GM23338 (cell line): ENCODE measurements at regions not wholly inside any gene's neighbourhood (a gene's known extent, or its start where the extent isn't known, plus 50 kb on each side); places are given as distances from the start of the nearest gene placed in this dataset.

Experiments
- ATAC-seq: fragments of 200-7000 bp; cut with Tn5 transposase; 3 replicates; pipeline ENCODE4 v1.9.1; 2020
- DNase-seq: peaks from one replicate; pipeline ENCODE4 v3.0.0-alpha.2; 2015; ENCODE audit warnings: low spot score
- H2AFZ ChIP-seq: fragments of 200-600 bp; sonication (generic); 2 replicates; pipeline ENCODE4 v1.8.0; 2016; ENCODE audit warnings: antibody characterized with exemption, mild to moderate bottlenecking, moderate library complexity
- H3F3A ChIP-seq: fragments of 200-600 bp; sonication (generic); replicated peaks from 2 replicates; pipeline ENCODE4 v1.8.0; 2017; ENCODE audit warnings: antibody characterized with exemption, mixed run types, low read depth
- H3K27ac ChIP-seq: fragments of 200-600 bp; sonication (generic); 2 replicates; pipeline ENCODE4 v1.6.1; 2016; ENCODE audit warnings: low read depth
- H3K27me3 ChIP-seq: fragments of 200-600 bp; sonication (generic); 2 replicates; pipeline ENCODE4 v1.8.0; 2016; ENCODE audit warnings: mild to moderate bottlenecking, mixed run types, moderate library complexity; ENCODE audit not compliant: insufficient read depth
- H3K36me3 ChIP-seq: fragments of 200-600 bp; sonication (generic); 2 replicates; pipeline ENCODE4 v1.8.0; 2016; ENCODE audit warnings: mild to moderate bottlenecking; ENCODE audit not compliant: insufficient read depth
- H3K4me1 ChIP-seq: fragments of 200-600 bp; sonication (generic); 2 replicates; pipeline ENCODE4 v1.8.0; 2016; ENCODE audit warnings: mild to moderate bottlenecking, moderate library complexity; ENCODE audit not compliant: insufficient read depth
- H3K4me2 ChIP-seq: fragments of 200-600 bp; sonication (generic); 2 replicates; pipeline ENCODE4 v1.7.1; 2017; ENCODE audit warnings: mixed run types
- H3K4me3 ChIP-seq: fragments of 200-600 bp; sonication (generic); 2 replicates; pipeline ENCODE4 v1.6.1; 2016; ENCODE audit warnings: mixed run types
- H3K79me2 ChIP-seq: fragments of 200-600 bp; sonication (generic); replicated peaks from 2 replicates; pipeline ENCODE4 v1.8.0; 2017; ENCODE audit warnings: mild to moderate bottlenecking; ENCODE audit not compliant: insufficient read depth
- H3K9me2 ChIP-seq: fragments of 200-600 bp; sonication (generic); 2 replicates; pipeline ENCODE4 v1.8.0; 2017; ENCODE audit not compliant: insufficient read depth
- H4K20me1 ChIP-seq: fragments of 200-600 bp; sonication (generic); replicated peaks from 2 replicates; pipeline ENCODE4 v1.8.0; 2017; ENCODE audit warnings: mild to moderate bottlenecking; ENCODE audit not compliant: insufficient read depth
- H3K27ac Mint-ChIP-seq: 2 replicates; pipeline ENCODE4 v1.8.0; 2020; ENCODE audit warnings: inconsistent platforms, mild to moderate bottlenecking, moderate library complexity, mixed read lengths
- H3K27me3 Mint-ChIP-seq: 3 replicates; pipeline ENCODE4 v1.8.0; 2022; ENCODE audit warnings: low read depth, mild to moderate bottlenecking, moderate library complexity, mixed read lengths, inconsistent platforms; ENCODE audit not compliant: insufficient read depth, poor library complexity
- H3K36me3 Mint-ChIP-seq: 3 replicates; pipeline ENCODE4 v1.8.0; 2021; ENCODE audit warnings: low read depth, mild to moderate bottlenecking, inconsistent platforms, moderate library complexity, mixed read lengths
- H3K4me1 Mint-ChIP-seq: 3 replicates; pipeline ENCODE4 v1.8.0; 2020; ENCODE audit warnings: mild to moderate bottlenecking, inconsistent platforms, mixed read lengths
- H3K4me3 Mint-ChIP-seq: 3 replicates; pipeline ENCODE4 v1.8.0; 2021; ENCODE audit warnings: moderate library complexity, mild to moderate bottlenecking, inconsistent platforms, mixed read lengths
- H3K9me3 Mint-ChIP-seq: 3 replicates; pipeline ENCODE4 v1.8.0; 2020; ENCODE audit warnings: moderate library complexity, mild to moderate bottlenecking, inconsistent platforms, mixed read lengths
- CREB1 ChIP-seq: fragments of 250-450 bp; sonication (Bioruptor Pico); IDR thresholded peaks from 2 replicates; pipeline ENCODE4 v1.5.0; 2020; ENCODE audit warnings: low read depth, mild to moderate bottlenecking, moderate library complexity
- CTCF ChIP-seq, 2 experiments: fragments of 200-600 bp in 1 of 2; sonication (generic) in 1 of 2; conservative IDR thresholded peaks; 2 replicates each; pipeline versions ENCODE4 v1.5.1 to v1.6.1; 2016 to 2017; ENCODE audit warnings: antibody characterized with exemption in 2 of 2, low read depth in 2 of 2, mild to moderate bottlenecking in 2 of 2, moderate library complexity in 1 of 2
- ETS1 ChIP-seq: IDR thresholded peaks from 2 replicates; pipeline ENCODE4 v1.6.1; 2016; ENCODE audit warnings: antibody characterized with exemption
- EZH2 ChIP-seq: fragments of 200-600 bp; sonication (generic); IDR thresholded peaks from one replicate; pipeline ENCODE4 v1.8.0; 2017; ENCODE audit warnings: antibody characterized with exemption, mild to moderate bottlenecking, low read depth; ENCODE audit not compliant: unreplicated experiment
- EZH2phosphoT487 ChIP-seq: fragments of 200-600 bp; sonication (generic); IDR thresholded peaks from one replicate; pipeline ENCODE4 v1.8.1; 2018; ENCODE audit warnings: antibody characterized with exemption; ENCODE audit not compliant: unreplicated experiment
- JUNB ChIP-seq: IDR thresholded peaks from one replicate; pipeline ENCODE4 v1.6.1; 2016; ENCODE audit warnings: antibody characterized with exemption; ENCODE audit not compliant: unreplicated experiment
- POLR2AphosphoS5 ChIP-seq: IDR thresholded peaks from 2 replicates; pipeline ENCODE4 v1.6.1; 2016; ENCODE audit warnings: antibody characterized with exemption, low read depth
- REST ChIP-seq: IDR thresholded peaks from one replicate; pipeline ENCODE4 v1.6.1; 2018; ENCODE audit warnings: antibody characterized with exemption; ENCODE audit not compliant: unreplicated experiment
- STAT1 ChIP-seq: IDR thresholded peaks from one replicate; pipeline ENCODE4 v1.6.1; 2016; ENCODE audit warnings: antibody characterized with exemption; ENCODE audit not compliant: unreplicated experiment
- ZNF331 ChIP-seq: fragments of 250-450 bp; sonication (Bioruptor Pico); IDR thresholded peaks from 2 replicates; pipeline ENCODE4 v1.5.0; 2020; ENCODE audit warnings: low read depth, mild to moderate bottlenecking, moderate library complexity
- ZNF462 ChIP-seq: fragments of 250-450 bp; sonication (Bioruptor Pico); IDR thresholded peaks from 2 replicates; pipeline ENCODE4 v1.5.0; 2020; ENCODE audit warnings: mild to moderate bottlenecking, moderate library complexity

- TF ChIP-seq ETS1, result no peak
- no peak for TF ChIP-seq STAT1
- TF ChIP-seq POLR2AphosphoS5, result no peak
- no peak for TF ChIP-seq ZNF331 (CRISPR knock-in tag)
- no peak for TF ChIP-seq CTCF (conservative IDR thresholded peaks at IDR 0.05; ENCODE audit: low read depth in 2 of 2)
- no peak for TF ChIP-seq REST
- TF ChIP-seq EZH2, result no peak
- no peak for TF ChIP-seq EZH2phosphoT487
- TF ChIP-seq ZNF462 (CRISPR knock-in tag), result no peak
- no peak for TF ChIP-seq JUNB
- no peak for TF ChIP-seq CREB1 (CRISPR knock-in tag)
- Histone ChIP-seq H3K79me2 (no peaks in the 10 kb centered on the region), H4K20me1 (no peaks in the 10 kb centered on the region), H3K4me3 (no peak overlapping the region), H3K9me2 (no peaks in the 10 kb centered on the region), H3K27ac (no peak overlapping the region), H3K36me3 (no peaks in the 10 kb centered on the region), H3F3A (no peaks in the 10 kb centered on the region), H3K4me1 (no peaks in the 10 kb centered on the region), H2AFZ (no peak overlapping the region), H3K4me2 (no peak overlapping the region), H3K27me3 (no peaks in the 10 kb centered on the region)
- DNase-seq (no peak), ATAC-seq (no peak)
- Mint-ChIP-seq H3K27ac (no peak overlapping the region), H3K27me3 (no peaks in the 10 kb centered on the region), H3K4me1 (no peaks in the 10 kb centered on the region), H3K9me3 (no peaks in the 10 kb centered on the region; the same call in 2 of the 3 replicates), H3K36me3 (no peaks in the 10 kb centered on the region), H3K4me3 (no peak overlapping the region)
These were observed 218.3 kb upstream of the OR4E1 start for GRCh38 chr14:21891921-21892320.
